H9 (cell line): ENCODE measurements at regions not wholly inside any gene's neighbourhood (a gene's known extent, or its start where the extent isn't known, plus 50 kb on each side); places are given as distances from the start of the nearest gene placed in this dataset.

Source experiments
- DNase-seq: peaks from one replicate; pipeline ENCODE4 v3.0.0-alpha.2; 2017
- H2AFZ ChIP-seq: one replicate; pipeline ENCODE4 v1.6.1; 2013; ENCODE audit warnings: mild to moderate bottlenecking, low read length, control low read depth, moderate library complexity
- H2AK5ac ChIP-seq: 2 replicates; pipeline ENCODE4 v1.6.1; 2013; ENCODE audit warnings: low read length, control low read depth, mixed read lengths; ENCODE audit not compliant: insufficient read length
- H2BK120ac ChIP-seq: one replicate; pipeline ENCODE4 v1.6.1; 2013; ENCODE audit warnings: low read depth, mild to moderate bottlenecking, low read length, control low read depth, inconsistent platforms; ENCODE audit not compliant: poor library complexity, severe bottlenecking
- H2BK12ac ChIP-seq: 2 replicates; pipeline ENCODE4 v1.6.1; 2013; ENCODE audit warnings: low read length, control low read depth, mixed read lengths, low read depth; ENCODE audit not compliant: insufficient read length
- H2BK15ac ChIP-seq: 2 replicates; pipeline ENCODE4 v1.6.1; 2013; ENCODE audit warnings: low read depth, low read length, control low read depth
- H2BK20ac ChIP-seq: one replicate; pipeline ENCODE4 v1.6.1; 2013; ENCODE audit warnings: low read depth, mild to moderate bottlenecking, low read length, control low read depth, inconsistent platforms; ENCODE audit not compliant: poor library complexity, severe bottlenecking
- H2BK5ac ChIP-seq: 2 replicates; pipeline ENCODE4 v1.6.1; 2013; ENCODE audit warnings: low read length, control low read depth, mixed read lengths; ENCODE audit not compliant: insufficient read length
- H3K14ac ChIP-seq: 2 replicates; pipeline ENCODE4 v1.6.1; 2013; ENCODE audit warnings: low read length, control low read depth; ENCODE audit not compliant: insufficient read depth
- H3K18ac ChIP-seq: 2 replicates; pipeline ENCODE4 v1.6.1; 2013; ENCODE audit warnings: low read depth, mild to moderate bottlenecking, mixed read lengths, low read length, control low read depth; ENCODE audit not compliant: insufficient read length
- H3K23ac ChIP-seq: 2 replicates; pipeline ENCODE4 v1.6.1; 2013; ENCODE audit warnings: low read length, control low read depth, mixed read lengths, low read depth; ENCODE audit not compliant: insufficient read length
- H3K23me2 ChIP-seq: 2 replicates; pipeline ENCODE4 v1.6.1; 2013; ENCODE audit warnings: low read depth, mild to moderate bottlenecking, mixed read lengths, low read length, control low read depth; ENCODE audit not compliant: insufficient read length, poor library complexity, severe bottlenecking
- H3K27ac ChIP-seq: 2 replicates; pipeline ENCODE4 v1.5.1; 2013; ENCODE audit warnings: low read length, control low read depth, mixed read lengths, low read depth; ENCODE audit not compliant: insufficient read length
- H3K27me3 ChIP-seq: 2 replicates; pipeline ENCODE4 v1.6.1; 2013; ENCODE audit warnings: low read length, control low read depth, inconsistent platforms; ENCODE audit not compliant: insufficient read depth
- H3K4ac ChIP-seq: 2 replicates; pipeline ENCODE4 v1.6.1; 2013; ENCODE audit warnings: low read depth, mild to moderate bottlenecking, control low read depth, inconsistent platforms, low read length, moderate library complexity
- H3K4me1 ChIP-seq: 2 replicates; pipeline ENCODE4 v1.6.1; 2013; ENCODE audit warnings: low read length, control low read depth, inconsistent platforms; ENCODE audit not compliant: insufficient read depth
- H3K4me2 ChIP-seq: 2 replicates; pipeline ENCODE4 v1.6.1; 2013; ENCODE audit warnings: low read length, control low read depth, mixed read lengths; ENCODE audit not compliant: insufficient read length, insufficient read depth
- H3K56ac ChIP-seq: 2 replicates; pipeline ENCODE4 v1.6.1; 2013; ENCODE audit warnings: low read depth, mild to moderate bottlenecking, mixed read lengths, low read length, control low read depth; ENCODE audit not compliant: insufficient read length
- H3K79me1 ChIP-seq: 2 replicates; pipeline ENCODE4 v1.6.1; 2013; ENCODE audit warnings: low read depth, mild to moderate bottlenecking, moderate library complexity, low read length, control low read depth, inconsistent platforms; ENCODE audit not compliant: insufficient read depth, poor library complexity, severe bottlenecking
- H3K79me2 ChIP-seq: 2 replicates; pipeline ENCODE4 v1.6.1; 2013; ENCODE audit warnings: low read length, control low read depth, inconsistent platforms; ENCODE audit not compliant: insufficient read depth
- H3K9ac ChIP-seq: 2 replicates; pipeline ENCODE4 v1.6.1; 2013; ENCODE audit warnings: low read length, control low read depth, mixed read lengths; ENCODE audit not compliant: insufficient read length; ENCODE audit errors: extremely low read depth
- H3K9me3 ChIP-seq: one replicate; pipeline ENCODE4 v1.6.1; 2013; ENCODE audit warnings: low read depth, low read length, inconsistent platforms; ENCODE audit not compliant: control insufficient read depth
- H3T11ph ChIP-seq: one replicate; pipeline ENCODE4 v1.6.1; 2013; ENCODE audit warnings: mild to moderate bottlenecking, low read length, control low read depth, inconsistent platforms
- H4K20me1 ChIP-seq: one replicate; pipeline ENCODE4 v1.6.1; 2013; ENCODE audit not compliant: control insufficient read depth, insufficient read length, insufficient read depth
- H4K5ac ChIP-seq: 2 replicates; pipeline ENCODE4 v1.6.1; 2013; ENCODE audit warnings: low read depth, mild to moderate bottlenecking, mixed read lengths, low read length, control low read depth; ENCODE audit not compliant: insufficient read length
- H4K8ac ChIP-seq: replicated peaks from 2 replicates; pipeline ENCODE4 v1.6.1; 2013; ENCODE audit warnings: low read length, control low read depth, mixed read lengths, low read depth; ENCODE audit not compliant: insufficient read length
- H4K91ac ChIP-seq: 2 replicates; pipeline ENCODE4 v1.6.1; 2013; ENCODE audit warnings: low read depth, mild to moderate bottlenecking, moderate library complexity, mixed read lengths, low read length, control low read depth; ENCODE audit not compliant: insufficient read length
- H3K27ac Mint-ChIP-seq, 3 experiments: 2 replicates in 2 of 3; 3 replicates in 1 of 3; pipeline ENCODE4 v1.8.0; 2020 to 2021; ENCODE audit warnings: mixed read lengths in 3 of 3, mild to moderate bottlenecking in 1 of 3, moderate library complexity in 1 of 3
- H3K27me3 Mint-ChIP-seq: 2 replicates; pipeline ENCODE4 v1.8.0; 2021; ENCODE audit warnings: low read depth, mild to moderate bottlenecking, moderate library complexity, mixed read lengths
- H3K36me3 Mint-ChIP-seq, 3 experiments: 2 replicates in 2 of 3; 3 replicates in 1 of 3; pipeline ENCODE4 v1.8.0; 2020 to 2021; ENCODE audit warnings: low read depth in 3 of 3, mixed read lengths in 3 of 3; ENCODE audit not compliant: insufficient read depth in 1 of 3
- H3K4me1 Mint-ChIP-seq, 2 experiments: 2 replicates each; pipeline ENCODE4 v1.8.0; 2020; ENCODE audit warnings: mixed read lengths in 2 of 2
- H3K4me3 Mint-ChIP-seq, 2 experiments: 2 replicates in 1 of 2; 3 replicates in 1 of 2; pipeline ENCODE4 v1.8.0; 2020 to 2021; ENCODE audit warnings: mild to moderate bottlenecking in 2 of 2, mixed read lengths in 2 of 2, moderate library complexity in 1 of 2
- H3K9me3 Mint-ChIP-seq, 2 experiments: 2 replicates in 1 of 2; 3 replicates in 1 of 2; pipeline ENCODE4 v1.8.0; 2020; ENCODE audit warnings: mild to moderate bottlenecking in 2 of 2, mixed read lengths in 2 of 2, moderate library complexity in 1 of 2
- CTCF ChIP-seq: fragments of 200-600 bp; sonication (generic); conservative IDR thresholded peaks from 3 replicates; pipeline ENCODE4 v1.8.0; 2021; ENCODE audit warnings: antibody characterized with exemption, mild to moderate bottlenecking
- WGBS: extraction: QIAGEN DNeasy Blood & Tissue Kit; methylation state at CpG from one replicate; pipeline ENCODE4 v1.1.7; 2013; ENCODE audit warnings: missing lambda C conversion rate, low lambda C conversion rate, mixed read lengths; ENCODE audit not compliant: insufficient read length; ENCODE audit errors: extremely low coverage; 5-methylcytosine and 5-hydroxymethylcytosine counted together

- H4K20me1 ChIP-seq = no peaks in the 10 kb centered on the region
- H3K9me3 ChIP-seq = no peaks in the 10 kb centered on the region
Observed at GRCh38 chr10:84012431-84012830, 126.9 kb upstream of the GHITM start.

More at GRCh38 chr10:84012431-84012830, 126.9 kb upstream of the GHITM start:
- no peak overlapping the region for H2BK120ac ChIP-seq
- WGBS = no CpG with 5 or more reads among the region's 2 CpGs
- no peak overlapping the region for H4K91ac ChIP-seq
- H3T11ph ChIP-seq = no peak overlapping the region
- H3K23ac ChIP-seq = no peak overlapping the region
- no peaks in the 10 kb centered on the region for H3K23me2 ChIP-seq
- no peak for TF ChIP-seq CTCF
- H3K27me3 Mint-ChIP-seq = peaks cover 3% of the 10 kb centered on the region; the same call in 1 of the 2 replicates
- no peak overlapping the region for H3K27ac Mint-ChIP-seq
- no peak overlapping the region for H3K4ac ChIP-seq
- no peak overlapping the region for H2BK12ac ChIP-seq
- peaks cover 0 to 4% (median 0%) of the 10 kb centered on the region in 3 experiments; a peak in 2 of 7 replicates for H3K36me3 Mint-ChIP-seq
- no peak overlapping the region for H2BK5ac ChIP-seq
- H3K18ac ChIP-seq = no peak overlapping the region
- peaks cover 3% of the 10 kb centered on the region; the same call in 1 of the 2 replicates for H3K4me1 ChIP-seq
- no peak overlapping the region for H3K4me2 ChIP-seq
- H3K27ac ChIP-seq = no peak overlapping the region
- H3K79me2 ChIP-seq = no peaks in the 10 kb centered on the region
- no peak overlapping the region for H3K14ac ChIP-seq
- no peak overlapping the region for H4K8ac ChIP-seq
- no peak overlapping the region for H3K56ac ChIP-seq
- no peak overlapping the region for H2AFZ ChIP-seq
- no peaks in the 10 kb centered on the region for H3K27me3 ChIP-seq
- H4K5ac ChIP-seq = no peak overlapping the region
- no peak overlapping the region for H3K9ac ChIP-seq
- no peaks in the 10 kb centered on the region for H3K79me1 ChIP-seq
- H2AK5ac ChIP-seq = no peak overlapping the region
- H3K4me3 Mint-ChIP-seq = no peak overlapping the region
- peaks cover 0 to 4% of the 10 kb centered on the region in 2 experiments; a peak in 4 of 5 replicates for H3K9me3 Mint-ChIP-seq
- H2BK15ac ChIP-seq = no peak overlapping the region
- DNase-seq = no peak
- H2BK20ac ChIP-seq = no peak overlapping the region
- H3K4me1 Mint-ChIP-seq = peaks cover 14 to 16% of the 10 kb centered on the region in 2 experiments
